GM19467 (cell line): ENCODE measurements at regions not wholly inside any gene's neighbourhood (a gene's known extent, or its start where the extent isn't known, plus 50 kb on each side); places are given as distances from the start of the nearest gene placed in this dataset.

Experiments used
- ATAC-seq: cut with Tn5 transposase; IDR thresholded peaks from one replicate; pipeline ENCODE4 v1.9.1; 2021; ENCODE audit warnings: mild to moderate bottlenecking, moderate library complexity; ENCODE audit not compliant: unreplicated experiment

DNA sequence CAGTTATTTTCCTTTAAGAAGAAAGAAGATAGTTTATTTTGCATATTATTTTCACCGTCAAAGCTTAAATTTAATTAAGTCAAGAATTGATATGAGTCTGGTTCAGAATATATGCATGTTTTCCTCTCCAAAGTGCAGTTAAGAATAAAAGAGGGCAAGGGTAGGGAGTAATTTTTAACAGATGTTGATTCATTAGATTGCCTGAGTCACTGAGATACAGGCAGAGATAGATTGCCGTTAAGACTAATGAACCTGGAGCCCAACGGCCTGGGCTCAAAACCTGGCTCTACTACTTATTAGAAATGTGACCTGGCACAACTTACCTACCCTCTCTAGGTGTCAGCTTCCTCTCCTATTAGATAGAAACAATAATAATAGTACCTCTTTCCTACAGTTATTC lies 1037.4 kb upstream of the PABPC4L start:
- no peak for ATAC-seq

- no peak for ATAC-seq
These were observed 1034.5 kb upstream of the PABPC4L start for GRCh38 chr4:135236048-135236447.

- ATAC-seq, result no peak
These were observed 1026.3 kb upstream of the PABPC4L start for GRCh38 chr4:135227842-135228241.

DNA sequence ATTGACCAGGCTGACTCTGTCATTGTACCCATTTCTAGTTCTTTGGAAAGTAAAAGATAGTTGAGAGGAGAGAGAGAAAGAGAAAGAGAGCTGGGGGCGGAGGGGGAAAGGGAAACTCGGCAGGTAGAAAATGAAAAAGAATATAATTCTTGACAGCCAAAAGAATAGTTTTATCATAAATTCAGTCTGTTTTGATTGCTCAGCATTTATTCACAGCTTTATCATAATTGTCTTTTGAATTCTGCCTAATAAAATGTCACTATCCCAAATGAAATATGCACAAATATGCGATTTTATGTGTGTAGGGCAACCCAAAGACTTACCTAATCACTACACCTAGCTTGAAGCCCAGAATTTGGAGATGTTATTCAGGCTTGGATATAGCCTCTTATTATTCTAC lies 1024.0 kb upstream of the PABPC4L start:
- no peak for ATAC-seq

DNA sequence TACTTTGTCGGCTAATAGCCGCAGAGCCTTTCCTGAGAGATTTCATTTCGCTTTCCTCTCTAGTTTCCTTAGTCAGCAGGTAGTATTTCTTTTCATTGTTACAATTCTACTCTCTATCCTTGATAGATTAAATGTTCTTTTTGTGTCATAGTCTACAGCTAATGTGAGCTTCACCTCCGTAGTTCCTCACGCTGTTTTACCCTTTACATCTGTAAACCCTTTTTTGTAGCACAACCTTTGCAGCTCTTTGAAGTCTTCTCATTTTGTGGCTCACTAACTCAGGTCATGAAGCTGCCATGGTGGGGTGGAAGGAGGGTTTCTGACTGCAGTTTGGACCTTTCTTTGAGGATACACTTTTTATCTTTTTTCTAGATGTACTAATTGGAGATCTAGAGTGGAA lies 1008.8 kb upstream of the PABPC4L start:
- no peak for ATAC-seq

DNA sequence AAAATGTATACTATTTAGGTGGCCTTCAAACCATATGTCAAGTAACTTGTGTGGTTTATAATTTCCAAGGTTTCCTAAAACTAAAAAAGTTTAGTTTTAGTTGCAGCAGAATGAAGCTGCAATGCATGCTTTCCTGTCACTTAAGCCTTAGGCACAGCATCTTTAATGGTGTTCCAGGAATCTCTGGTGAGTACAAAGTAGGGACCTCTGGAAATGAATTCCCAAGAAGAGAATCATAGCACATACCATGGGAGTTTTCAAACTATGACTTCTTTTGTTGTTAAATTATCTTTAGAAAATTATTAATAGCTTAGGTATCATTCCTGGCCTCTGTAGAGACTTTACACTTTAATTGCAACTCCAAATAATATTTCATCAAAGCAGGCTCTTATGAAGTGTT lies 1005.9 kb upstream of the PABPC4L start:
- ATAC-seq, result no peak

DNA sequence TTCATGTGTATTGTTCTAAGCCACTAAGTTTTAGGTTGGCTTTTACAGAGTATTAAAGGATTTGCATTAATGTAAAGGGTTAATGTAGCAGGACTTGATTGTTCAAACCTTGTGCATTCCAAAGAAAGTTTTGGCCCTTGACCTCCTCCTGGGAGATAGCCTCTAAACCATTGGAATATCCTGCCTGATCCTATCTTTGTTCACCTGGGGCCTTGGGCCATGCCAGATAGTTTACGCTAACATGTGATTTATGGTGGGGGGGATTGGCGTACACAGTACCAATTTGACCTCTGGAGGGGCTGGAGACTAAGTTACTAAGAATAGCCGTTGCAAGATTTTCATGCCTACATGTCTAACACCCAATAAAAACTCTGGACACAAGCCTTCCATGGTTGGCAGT lies 1002.7 kb upstream of the PABPC4L start:
- ATAC-seq, result no peak

DNA sequence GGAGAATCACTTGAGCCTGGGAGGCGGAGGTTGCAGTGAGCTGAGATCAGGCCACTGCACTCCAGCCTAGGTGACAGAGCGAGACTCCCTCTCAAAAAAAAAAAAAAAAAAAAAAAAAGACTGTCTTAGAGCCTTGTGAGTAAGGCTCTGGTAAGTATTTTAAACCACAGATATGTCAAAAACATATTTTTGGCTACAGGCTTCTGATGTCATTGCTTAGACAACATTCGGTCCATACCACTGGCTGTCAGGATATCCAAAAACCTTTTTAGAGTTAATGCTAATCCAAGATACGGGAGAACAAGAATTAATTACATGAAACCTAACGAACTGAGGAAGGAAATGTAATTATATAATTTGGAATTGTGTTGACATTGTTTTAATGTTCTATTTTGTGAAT lies 999.5 kb upstream of the PABPC4L start:
- no peak for ATAC-seq

GRCh38 chr4:135197641-135198040 lies 996.1 kb upstream of the PABPC4L start:
- ATAC-seq, result no peak

- ATAC-seq, result no peak
These were observed 992.9 kb upstream of the PABPC4L start for GRCh38 chr4:135194477-135194876.

DNA sequence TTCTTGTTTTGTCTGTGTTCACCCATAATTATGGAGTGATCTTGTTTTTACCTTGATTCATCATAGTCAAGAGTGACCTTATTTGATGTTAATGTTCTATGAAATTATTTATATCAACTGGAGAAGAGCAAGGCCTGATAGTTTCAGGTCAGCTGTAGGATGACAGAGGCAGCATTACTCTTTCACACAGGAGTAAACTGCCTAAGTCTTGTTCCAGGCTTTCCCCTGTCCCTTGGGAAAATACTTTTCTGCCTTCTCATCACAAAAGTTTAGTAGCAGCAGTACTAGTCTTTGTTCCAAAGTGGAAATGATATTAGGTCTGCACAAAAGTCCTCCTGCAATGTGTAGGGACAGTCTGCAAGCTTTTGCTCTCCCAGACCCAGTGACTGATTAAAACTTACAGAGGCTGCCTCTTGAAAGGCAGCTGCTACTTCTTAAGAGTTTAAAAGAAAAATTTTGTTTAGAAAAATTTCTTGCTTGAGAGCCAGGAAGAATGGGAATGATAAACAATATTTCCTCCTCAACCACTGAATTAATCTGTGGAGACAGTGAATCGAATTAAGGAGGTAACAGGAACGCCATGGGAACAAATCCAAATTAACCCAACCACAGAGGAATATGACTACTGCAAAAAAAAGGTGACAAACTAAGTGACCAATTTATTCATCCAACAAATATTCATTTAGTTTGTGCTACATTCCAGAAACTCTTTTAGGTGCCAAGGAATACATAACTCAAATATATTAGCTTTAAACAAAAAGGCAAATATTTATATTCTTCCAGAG lies 991.4 kb upstream of the PABPC4L start:
- no peak for ATAC-seq

- no peak for ATAC-seq
These were observed 990.0 kb upstream of the PABPC4L start for GRCh38 chr4:135191596-135191995.

DNA sequence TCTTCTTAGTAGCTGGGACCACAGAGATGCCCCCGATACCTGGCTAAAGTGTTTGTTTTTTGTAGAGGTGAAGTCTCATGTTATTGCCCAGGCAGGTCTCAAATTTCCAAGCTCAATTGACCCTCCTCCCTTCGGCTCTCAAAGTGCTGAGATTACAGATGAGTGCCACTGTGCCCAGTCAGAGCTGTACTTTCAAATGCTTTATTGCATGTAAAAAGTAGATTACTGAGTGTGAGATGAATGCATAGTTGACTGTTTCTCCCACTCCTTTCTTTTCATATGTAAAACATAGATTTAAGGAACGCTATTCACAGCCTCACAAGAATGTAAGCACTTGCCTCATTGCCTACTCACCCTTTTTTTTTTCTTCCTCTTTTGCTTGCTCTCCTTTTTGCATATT lies 984.4 kb upstream of the PABPC4L start:
- ATAC-seq, result no peak

- no peak for ATAC-seq
These were observed 983.7 kb upstream of the PABPC4L start for GRCh38 chr4:135185256-135185655.

DNA sequence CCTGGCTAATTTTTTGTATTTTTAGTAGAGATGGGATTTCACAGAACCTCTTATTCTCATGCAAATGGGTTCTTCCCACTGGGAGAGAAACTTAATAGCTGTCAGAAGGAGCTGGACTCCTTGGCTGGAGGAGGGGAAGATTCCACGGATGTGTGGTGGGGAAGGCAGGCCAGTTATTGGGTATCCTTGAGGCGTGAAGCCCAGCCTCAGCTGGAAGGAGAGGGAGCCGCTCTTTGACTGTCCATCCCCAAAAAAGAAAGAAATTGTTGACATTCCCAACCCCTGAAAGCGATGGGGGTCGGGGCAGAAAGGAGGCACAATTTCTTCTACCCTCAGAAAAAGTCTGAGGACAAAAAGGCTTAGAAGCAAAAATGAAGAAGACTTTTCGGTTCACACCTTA lies 983.1 kb upstream of the PABPC4L start:
- ATAC-seq, result no peak

DNA sequence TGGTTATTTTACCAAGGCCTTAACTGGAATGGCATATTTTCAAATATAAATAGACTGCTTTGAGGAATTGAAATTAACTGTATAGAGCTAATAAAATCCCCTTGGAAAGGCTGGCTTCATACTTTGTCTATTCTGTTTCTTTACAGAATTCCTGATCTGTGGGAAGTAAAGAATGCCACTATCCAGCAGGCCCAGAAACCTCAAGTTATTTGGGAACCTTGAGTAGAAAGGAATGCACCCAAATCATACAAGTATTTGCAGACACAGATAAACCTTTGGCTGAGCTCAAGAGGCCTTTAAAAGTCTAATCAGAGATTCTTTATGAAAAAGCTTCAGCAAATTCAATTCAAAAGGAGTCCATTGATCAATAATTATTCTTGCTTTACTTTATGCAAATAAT lies 975.7 kb upstream of the PABPC4L start:
- no peak for ATAC-seq

DNA sequence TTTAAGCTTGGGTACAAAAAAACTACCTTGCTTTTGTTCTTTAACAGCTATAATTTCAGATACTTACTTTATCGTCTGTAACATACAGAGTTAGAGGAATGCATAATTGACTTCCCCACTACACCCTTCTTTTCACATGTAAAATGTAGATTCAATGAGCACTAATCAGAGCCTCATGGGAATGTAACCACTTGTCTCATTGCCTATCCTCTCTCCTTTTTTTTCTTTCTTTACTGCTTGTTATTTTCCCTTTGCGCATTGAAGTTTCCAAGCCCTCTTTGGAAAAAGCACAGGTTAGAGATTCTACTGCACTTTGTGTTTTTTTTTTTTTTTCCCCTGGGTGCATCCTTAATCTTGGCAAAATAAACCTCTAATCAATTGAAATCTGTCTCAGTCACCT lies 965.1 kb upstream of the PABPC4L start:
- no peak for ATAC-seq

GRCh38 chr4:135164601-135165000 lies 963.0 kb upstream of the PABPC4L start:
- ATAC-seq, result no peak

GRCh38 chr4:135144498-135144897 lies 942.9 kb upstream of the PABPC4L start:
- no peak for ATAC-seq

- no peak for ATAC-seq
These were observed 922.6 kb upstream of the PABPC4L start for GRCh38 chr4:135124196-135124595.

- ATAC-seq, result no peak
These were observed 922.0 kb upstream of the PABPC4L start for GRCh38 chr4:135123632-135124031.

- no peak for ATAC-seq
These were observed 920.9 kb upstream of the PABPC4L start for GRCh38 chr4:135122457-135122856.

DNA sequence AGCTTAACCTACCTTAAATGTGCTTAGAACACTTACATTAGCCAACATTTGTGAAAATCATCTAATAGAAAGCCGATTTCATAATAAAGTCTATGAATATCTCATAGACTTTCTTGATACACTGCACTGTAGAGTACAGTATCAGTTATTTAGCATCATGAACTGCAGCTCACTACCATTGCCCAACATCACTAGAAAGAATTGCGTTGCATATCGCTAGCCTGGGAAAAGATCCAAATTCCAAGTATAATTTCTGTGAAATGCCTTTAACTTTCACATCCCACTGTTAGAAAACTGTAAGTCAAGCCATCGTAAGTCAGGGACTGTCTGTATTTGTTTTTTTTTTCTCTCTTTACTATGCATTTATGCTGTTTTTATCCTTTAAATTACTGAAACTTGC lies 918.6 kb upstream of the PABPC4L start:
- ATAC-seq, result no peak
